Lower lobe of right lung (tissue), 2 donors: ENCODE measurements at regions not wholly inside any gene's neighbourhood (a gene's known extent, or its start where the extent isn't known, plus 50 kb on each side); places are given as distances from the start of the nearest gene placed in this dataset.
A peak's percentile ranks its signal among the peaks of the same experiment; 100 is the strongest.

Source experiments
- ATAC-seq, 2 donors: fragments of 200-7000 bp; cut with Tn5 transposase; one replicate each; pipeline ENCODE4 v1.9.1; 2020 to 2022; ENCODE audit warnings: mild to moderate bottlenecking in 2 of 2, moderate library complexity in 2 of 2
- DNase-seq: peaks from one replicate; pipeline ENCODE4 v3.0.0-alpha.2; 2020
- H3K27ac ChIP-seq: fragments of 200-600 bp; one replicate; pipeline ENCODE4 v1.8.0; 2022
- H3K27me3 ChIP-seq: fragments of 200-600 bp; one replicate; pipeline ENCODE4 v1.8.0; 2022; ENCODE audit warnings: low read depth
- H3K36me3 ChIP-seq: fragments of 200-600 bp; one replicate; pipeline ENCODE4 v1.8.0; 2022; ENCODE audit warnings: mild to moderate bottlenecking
- H3K4me1 ChIP-seq: fragments of 200-600 bp; one replicate; pipeline ENCODE4 v1.8.0; 2022
- H3K4me3 ChIP-seq: fragments of 200-600 bp; one replicate; pipeline ENCODE4 v1.8.0; 2022; ENCODE audit warnings: mild to moderate bottlenecking
- H3K9me3 ChIP-seq: fragments of 200-600 bp; one replicate; pipeline ENCODE4 v1.8.0; 2022
- intact Hi-C: fragments of 100-400 bp; cut with DNase I; formaldehyde crosslinking; loops from one replicate; pipeline ENCODE4 v1.11.0; 2022
- TF ChIP-seq, protein P1 (sequence below): fragments of 200-600 bp; IDR thresholded peaks from one replicate; pipeline ENCODE4 v1.8.0; 2022; ENCODE audit warnings: antibody characterized with exemption, mild to moderate bottlenecking
- donor health status: DM: no; HTN: yes; CAD: no; lungs with severe emphysema.

DNA sequence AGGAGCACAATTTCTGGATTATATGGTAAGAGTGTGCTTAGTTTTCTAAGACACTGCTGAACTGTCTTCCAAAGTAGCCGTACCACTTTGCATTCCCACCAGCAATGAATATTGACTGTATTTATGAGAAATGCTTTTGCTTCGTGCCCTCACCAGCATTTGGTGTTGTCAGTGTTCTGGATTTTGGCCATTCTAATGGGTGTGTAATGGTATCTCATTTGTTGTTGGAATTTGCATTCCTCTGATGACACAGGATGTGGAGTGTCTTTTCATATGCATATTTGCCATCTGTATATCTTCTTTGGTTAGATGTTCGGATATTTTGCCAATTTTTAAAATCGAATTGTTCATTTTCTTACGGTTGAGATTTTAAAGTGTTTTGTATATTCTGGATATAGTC is 558.5 kb upstream of the FZD8 start:
- no peaks in the 10 kb centered on the region for H3K4me1 ChIP-seq
- no peaks in the 10 kb centered on the region for H3K27me3 ChIP-seq
- H3K9me3 ChIP-seq, result peaks cover 4% of the 10 kb centered on the region
- intact Hi-C loops, result no loop called here
- no peak for DNase-seq
- no peak for ATAC-seq
- no peaks in the 10 kb centered on the region for H3K36me3 ChIP-seq
- TF ChIP-seq, protein P1, sequence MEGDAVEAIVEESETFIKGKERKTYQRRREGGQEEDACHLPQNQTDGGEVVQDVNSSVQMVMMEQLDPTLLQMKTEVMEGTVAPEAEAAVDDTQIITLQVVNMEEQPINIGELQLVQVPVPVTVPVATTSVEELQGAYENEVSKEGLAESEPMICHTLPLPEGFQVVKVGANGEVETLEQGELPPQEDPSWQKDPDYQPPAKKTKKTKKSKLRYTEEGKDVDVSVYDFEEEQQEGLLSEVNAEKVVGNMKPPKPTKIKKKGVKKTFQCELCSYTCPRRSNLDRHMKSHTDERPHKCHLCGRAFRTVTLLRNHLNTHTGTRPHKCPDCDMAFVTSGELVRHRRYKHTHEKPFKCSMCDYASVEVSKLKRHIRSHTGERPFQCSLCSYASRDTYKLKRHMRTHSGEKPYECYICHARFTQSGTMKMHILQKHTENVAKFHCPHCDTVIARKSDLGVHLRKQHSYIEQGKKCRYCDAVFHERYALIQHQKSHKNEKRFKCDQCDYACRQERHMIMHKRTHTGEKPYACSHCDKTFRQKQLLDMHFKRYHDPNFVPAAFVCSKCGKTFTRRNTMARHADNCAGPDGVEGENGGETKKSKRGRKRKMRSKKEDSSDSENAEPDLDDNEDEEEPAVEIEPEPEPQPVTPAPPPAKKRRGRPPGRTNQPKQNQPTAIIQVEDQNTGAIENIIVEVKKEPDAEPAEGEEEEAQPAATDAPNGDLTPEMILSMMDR, result no peak
- H3K4me3 ChIP-seq, result no peak overlapping the region
- no peak overlapping the region for H3K27ac ChIP-seq

DNA sequence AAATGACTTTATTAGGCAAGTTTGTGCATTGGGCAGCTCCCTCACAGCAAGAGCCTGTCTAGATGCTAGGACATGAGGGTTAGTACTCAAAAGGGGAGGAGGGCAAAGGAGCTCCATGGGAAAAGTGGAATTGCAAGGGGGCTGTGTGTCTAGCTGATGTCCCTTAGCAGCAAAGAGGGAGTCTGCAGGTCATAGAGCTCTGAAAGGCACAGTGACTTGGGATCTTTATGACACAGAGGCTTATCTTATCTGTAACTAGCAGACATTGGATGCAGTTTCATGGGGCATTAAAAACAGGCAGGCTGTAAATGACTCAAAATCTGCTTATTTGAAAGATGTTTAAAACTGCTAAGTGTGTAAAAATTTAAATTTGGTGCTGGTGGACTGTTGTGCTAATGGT is 556.2 kb upstream of the FZD8 start:
- intact Hi-C loops, result no loop called here

DNA sequence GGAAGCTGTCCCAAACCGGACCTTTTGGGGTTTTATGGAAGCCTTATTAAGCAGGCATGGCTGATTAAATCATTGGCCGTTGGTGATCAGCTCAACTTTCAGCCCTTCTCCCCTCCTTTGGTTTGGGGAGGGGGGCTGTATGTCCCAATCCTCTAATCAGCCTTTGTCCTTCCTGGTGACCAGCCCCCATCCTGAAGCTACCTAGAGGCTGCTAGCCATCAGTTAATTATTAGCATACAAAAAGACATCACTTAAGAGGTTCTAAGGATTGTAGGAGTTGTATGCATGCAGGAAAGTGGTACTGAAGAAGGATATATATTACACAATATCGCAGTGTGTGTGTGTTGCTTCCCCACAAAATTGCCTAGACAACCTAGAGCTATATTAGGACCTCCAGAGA is 553.3 kb upstream of the FZD8 start:
- Histone ChIP-seq H3K27ac (no peak overlapping the region), H3K9me3 (peaks cover 24% of the 10 kb centered on the region)
- no peak for DNase-seq

More for the DNA sequence above, 556.2 kb upstream of the FZD8 start:
- TF ChIP-seq, protein P1, result no peak
- H3K27ac ChIP-seq, result no peak overlapping the region
- ATAC-seq, result no peak
- H3K4me1 ChIP-seq, result no peaks in the 10 kb centered on the region
- no peak overlapping the region for H3K4me3 ChIP-seq
- no peak for DNase-seq
- no peaks in the 10 kb centered on the region for H3K27me3 ChIP-seq
- H3K36me3 ChIP-seq, result no peaks in the 10 kb centered on the region
- peaks cover 4% of the 10 kb centered on the region for H3K9me3 ChIP-seq

DNA sequence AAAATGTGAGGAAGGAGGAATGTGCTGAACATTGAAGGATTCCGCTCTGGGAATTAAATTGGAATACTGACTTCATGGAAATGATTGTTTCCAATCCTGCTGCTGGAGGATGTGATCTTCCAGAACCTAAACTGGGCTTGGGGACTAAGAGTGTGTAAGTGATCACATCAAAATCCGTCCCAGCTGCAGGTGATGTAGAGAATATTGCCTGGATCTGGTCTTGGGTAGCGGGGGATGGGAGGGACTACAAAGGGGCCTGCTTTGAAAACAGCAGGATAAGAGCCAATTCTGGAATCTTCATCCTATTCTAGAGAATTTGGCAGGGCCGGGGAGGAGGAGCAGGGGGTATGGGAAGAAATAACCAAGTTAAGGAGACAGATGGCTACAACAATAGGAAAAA is 552.2 kb upstream of the FZD8 start:
- intact Hi-C loops, result no loop called here
- Histone ChIP-seq H3K27me3 (no peaks in the 10 kb centered on the region), H3K9me3 (peaks cover 25% of the 10 kb centered on the region), H3K4me1 (no peaks in the 10 kb centered on the region), H3K27ac (no peak overlapping the region), H3K36me3 (no peaks in the 10 kb centered on the region), H3K4me3 (no peak overlapping the region)
- TF ChIP-seq, protein P1, result no peak
- ATAC-seq, result no peak
- DNase-seq, result no peak

More for the DNA sequence above, 553.3 kb upstream of the FZD8 start:
- no peaks in the 10 kb centered on the region for H3K4me1 ChIP-seq
- intact Hi-C loops, result no loop called here
- no peak for ATAC-seq
- H3K27me3 ChIP-seq, result no peaks in the 10 kb centered on the region
- TF ChIP-seq, protein P1, result no peak
- no peak overlapping the region for H3K4me3 ChIP-seq
- no peaks in the 10 kb centered on the region for H3K36me3 ChIP-seq

DNA sequence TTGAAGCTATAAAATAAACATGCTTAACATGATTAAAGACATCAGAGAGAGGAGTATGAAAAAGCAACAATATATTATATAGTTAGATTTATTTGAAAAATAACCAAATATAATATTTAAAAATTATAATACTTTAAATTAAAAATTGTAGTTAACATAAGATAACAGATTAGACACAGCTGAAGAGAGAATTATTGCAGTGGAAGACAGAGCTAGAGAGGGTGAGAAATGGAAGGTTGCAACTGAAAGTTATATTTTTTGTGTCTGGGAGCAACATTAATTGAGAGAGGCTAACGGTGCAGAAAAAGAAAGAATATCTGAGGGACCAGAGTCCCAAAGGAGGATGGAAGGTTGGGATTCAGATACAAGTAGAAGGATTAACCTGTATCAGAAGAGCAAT is 548.9 kb upstream of the FZD8 start:
- Histone ChIP-seq H3K4me1 (peaks cover 7% of the 10 kb centered on the region), H3K36me3 (no peaks in the 10 kb centered on the region), H3K27me3 (no peaks in the 10 kb centered on the region), H3K27ac (no peak overlapping the region), H3K9me3 (peaks cover 21% of the 10 kb centered on the region), H3K4me3 (no peak overlapping the region)
- TF ChIP-seq, protein P1, result no peak
- intact Hi-C loops, result no loop called here
- no peak for DNase-seq
- ATAC-seq, result no peak

DNA sequence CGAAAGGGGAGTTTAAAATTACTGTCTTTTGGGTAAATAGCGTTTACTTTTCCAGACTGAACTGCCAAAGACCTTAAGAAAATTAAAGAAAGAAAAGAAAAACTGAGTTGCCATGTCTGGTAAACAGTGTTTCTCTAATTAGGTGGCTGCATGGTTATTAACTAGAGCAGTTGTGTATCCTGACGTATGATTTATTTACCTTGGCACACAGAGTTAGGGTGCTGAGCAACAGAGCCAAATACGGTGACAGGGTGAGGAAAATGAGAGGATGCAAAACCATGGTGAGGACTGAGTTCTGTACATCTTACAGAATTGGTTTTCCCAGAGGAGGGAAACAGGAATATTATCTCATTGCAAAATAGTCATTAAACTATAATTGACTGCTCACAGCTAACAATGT is 546.4 kb upstream of the FZD8 start:
- DNase-seq (no peak), ATAC-seq (no peak)
- Histone ChIP-seq H3K27ac (peak overlapping the region; percentile 27), H3K4me3 (no peak overlapping the region), H3K4me1 (peaks cover 14% of the 10 kb centered on the region), H3K9me3 (peaks cover 21% of the 10 kb centered on the region), H3K27me3 (no peaks in the 10 kb centered on the region), H3K36me3 (no peaks in the 10 kb centered on the region)
- TF ChIP-seq, protein P1, result no peak
- intact Hi-C loops, result no loop called here
